ENCODE measurements at regions not wholly inside any gene's neighbourhood (a gene's known extent, or its start where the extent isn't known, plus 50 kb on each side); places are given as distances from the start of the nearest gene placed in this dataset.
"Not testable (repeated sequence)": the region's sequence is repeated elsewhere in the genome, so short reads cannot be mapped to it uniquely, and the experiment has no call there.

DNA sequence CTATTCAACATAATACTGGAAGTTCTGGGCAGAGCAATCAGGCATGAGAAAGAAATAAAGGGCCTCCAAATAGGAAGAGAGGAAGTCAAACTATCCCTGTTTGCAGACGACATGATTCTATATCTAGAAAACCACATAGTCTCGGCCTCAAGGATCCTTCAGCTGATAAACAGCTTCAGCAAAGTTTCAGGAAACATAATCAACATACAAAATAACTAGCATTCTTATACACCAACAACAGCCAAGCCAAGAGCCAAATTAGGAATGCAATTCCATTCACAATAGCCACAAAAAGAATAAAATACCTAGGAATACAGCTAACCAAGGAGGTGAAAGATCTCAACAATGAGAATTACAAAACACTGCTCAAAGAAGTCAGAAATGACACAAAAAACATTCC, 287.8 kb upstream of the NCAM1 start:
- H3K4me3 ChIP-seq (ENCODE audit: low read length); H3K36me3 ChIP-seq (ENCODE audit: control insufficient read depth, insufficient read depth, low read length, severe bottlenecking); H3K27me3 ChIP-seq (replicated peaks; ENCODE audit: control insufficient read depth, insufficient read depth, low read length); DNase-seq (ENCODE audit: low read depth); H3K4me1 ChIP-seq (ENCODE audit: control insufficient read depth, insufficient read depth, low read length); H3K9me3 ChIP-seq (ENCODE audit: control insufficient read depth, low read length); H3K9ac ChIP-seq (ENCODE audit: low read length): not testable (repeated sequence)

DNA sequence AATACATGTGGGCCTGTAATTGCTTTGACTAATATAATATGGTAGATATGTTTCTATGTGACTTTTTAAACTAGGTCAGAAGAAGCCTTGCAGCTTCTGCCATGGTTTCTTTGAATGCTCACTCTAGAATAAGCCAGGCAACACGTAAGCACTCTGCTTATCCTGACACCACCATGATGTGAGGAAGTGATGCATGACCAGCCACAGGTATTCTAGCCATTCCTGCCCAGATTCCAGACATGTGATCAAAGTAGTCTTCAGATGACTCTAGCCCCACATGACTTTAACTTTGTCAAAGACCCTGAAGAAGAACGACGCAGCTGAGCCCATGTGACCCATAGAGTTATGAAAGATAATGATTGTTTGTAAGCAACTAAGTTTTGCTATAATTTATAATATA, 276.1 kb upstream of the NCAM1 start:
- Histone ChIP-seq H3K4me3 (ENCODE audit: low read length) (no peak overlapping the region), H3K36me3 (ENCODE audit: control insufficient read depth, insufficient read depth, low read length, severe bottlenecking) (no peaks in the 10 kb centered on the region), H3K9me3 (ENCODE audit: control insufficient read depth, low read length) (no peaks in the 10 kb centered on the region), H3K27me3 (replicated peaks; ENCODE audit: control insufficient read depth, insufficient read depth, low read length) (no peaks in the 10 kb centered on the region), H3K9ac (ENCODE audit: low read length) (no peak overlapping the region), H3K4me1 (ENCODE audit: control insufficient read depth, insufficient read depth, low read length) (no peaks in the 10 kb centered on the region)
- no peak for DNase-seq (ENCODE audit: low read depth)

DNA sequence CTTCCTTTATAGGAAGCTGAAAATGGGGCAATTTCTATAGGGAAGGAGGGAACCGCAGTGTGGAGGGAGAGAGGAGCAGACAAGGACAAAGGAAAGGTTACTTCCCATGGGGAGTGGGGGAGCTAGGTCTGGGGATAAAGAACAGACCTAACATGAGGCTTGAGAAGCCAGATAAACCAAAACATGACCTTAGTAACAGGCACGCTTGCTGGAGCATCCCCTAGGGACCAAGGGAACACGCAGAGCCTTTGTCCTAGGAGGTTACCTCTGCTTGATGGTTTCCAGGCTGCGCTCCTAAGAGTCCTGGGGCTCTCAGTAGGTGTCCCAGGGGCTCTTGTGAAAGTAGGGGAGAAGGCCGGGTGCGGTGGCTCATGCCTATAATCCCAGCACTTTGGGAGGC, 271.4 kb upstream of the NCAM1 start:
- Histone ChIP-seq H3K4me3 (ENCODE audit: low read length) (no peak overlapping the region), H3K4me1 (ENCODE audit: control insufficient read depth, insufficient read depth, low read length) (no peaks in the 10 kb centered on the region), H3K9me3 (ENCODE audit: control insufficient read depth, low read length) (no peaks in the 10 kb centered on the region), H3K36me3 (ENCODE audit: control insufficient read depth, insufficient read depth, low read length, severe bottlenecking) (no peaks in the 10 kb centered on the region), H3K27me3 (replicated peaks; ENCODE audit: control insufficient read depth, insufficient read depth, low read length) (no peaks in the 10 kb centered on the region), H3K9ac (ENCODE audit: low read length) (no peak overlapping the region)
- no peak for DNase-seq (ENCODE audit: low read depth)

DNA sequence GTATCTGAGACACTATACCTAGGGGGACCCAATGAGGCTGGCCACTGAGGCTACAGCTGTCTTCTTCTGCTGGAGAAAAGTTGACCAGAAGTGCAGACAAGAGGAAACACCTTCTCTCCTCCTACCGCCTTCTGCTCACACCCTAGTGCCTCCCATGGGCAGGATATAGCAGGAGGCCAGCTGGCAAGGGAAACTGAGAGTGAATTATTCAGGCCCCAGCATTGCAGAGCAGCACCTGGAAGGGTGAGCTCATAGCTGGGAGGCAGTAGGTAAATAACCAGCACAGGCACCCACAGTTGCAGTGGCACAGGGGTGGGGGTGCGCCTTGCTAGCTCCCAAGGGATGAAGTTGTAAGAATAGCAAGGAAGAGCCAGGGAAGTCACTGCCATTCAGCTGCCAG, 267.4 kb upstream of the NCAM1 start:
- H3K9ac ChIP-seq (ENCODE audit: low read length) = no peak overlapping the region
- no peak overlapping the region for H3K4me3 ChIP-seq (ENCODE audit: low read length)
- H3K4me1 ChIP-seq (ENCODE audit: control insufficient read depth, insufficient read depth, low read length) = no peaks in the 10 kb centered on the region

DNA sequence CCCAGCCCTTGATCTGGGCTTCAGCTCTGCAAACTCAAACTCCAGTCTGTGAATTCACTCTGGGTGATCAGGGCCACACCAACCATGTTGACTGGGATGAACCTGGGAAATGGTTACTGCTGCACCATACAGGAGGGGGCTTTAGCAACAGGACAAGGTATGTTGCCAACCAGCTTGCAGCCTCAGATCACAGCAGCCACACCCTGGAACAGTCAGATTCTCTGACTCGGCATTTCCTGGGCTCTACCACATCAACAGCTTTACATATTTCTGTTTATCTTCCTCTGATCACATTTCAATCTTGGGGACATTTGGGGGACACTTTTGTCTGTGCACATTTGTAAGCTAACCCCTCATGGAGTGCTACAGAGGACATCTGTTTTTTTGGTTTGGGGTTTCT, 267.0 kb upstream of the NCAM1 start:
- Histone ChIP-seq H3K9me3 (ENCODE audit: control insufficient read depth, low read length) (no peaks in the 10 kb centered on the region), H3K36me3 (ENCODE audit: control insufficient read depth, insufficient read depth, low read length, severe bottlenecking) (no peaks in the 10 kb centered on the region)

More for the DNA sequence above, 267.4 kb upstream of the NCAM1 start:
- Histone ChIP-seq H3K9me3 (ENCODE audit: control insufficient read depth, low read length) (no peaks in the 10 kb centered on the region), H3K27me3 (replicated peaks; ENCODE audit: control insufficient read depth, insufficient read depth, low read length) (peaks cover 6% of the 10 kb centered on the region), H3K36me3 (ENCODE audit: control insufficient read depth, insufficient read depth, low read length, severe bottlenecking) (no peaks in the 10 kb centered on the region)
- DNase-seq (ENCODE audit: low read depth) = no peak

DNA sequence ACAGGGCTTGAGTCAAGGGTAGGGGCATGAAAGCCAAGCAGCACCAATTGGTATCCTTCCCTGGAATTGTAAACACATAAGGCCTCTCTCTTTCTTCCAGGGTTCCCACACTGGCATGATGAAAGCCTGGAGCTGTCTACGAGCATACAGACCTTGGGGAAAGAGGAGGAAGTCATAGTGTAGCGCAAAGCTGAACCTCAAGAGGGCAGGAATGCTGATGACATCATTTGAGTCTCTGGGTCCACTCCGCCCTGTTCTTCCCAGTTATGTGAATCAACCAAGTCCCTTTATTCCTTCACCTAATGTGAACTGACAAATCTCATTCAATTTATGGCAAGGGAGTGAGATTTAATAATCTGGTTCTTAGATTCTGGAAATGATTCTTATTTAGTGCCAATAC, 266.4 kb upstream of the NCAM1 start:
- no peak overlapping the region for H3K4me3 ChIP-seq (ENCODE audit: low read length)
- no peaks in the 10 kb centered on the region for H3K4me1 ChIP-seq (ENCODE audit: control insufficient read depth, insufficient read depth, low read length)
- no peaks in the 10 kb centered on the region for H3K9me3 ChIP-seq (ENCODE audit: control insufficient read depth, low read length)
- H3K36me3 ChIP-seq (ENCODE audit: control insufficient read depth, insufficient read depth, low read length, severe bottlenecking) = no peaks in the 10 kb centered on the region
- peaks cover 10% of the 10 kb centered on the region for H3K27me3 ChIP-seq (replicated peaks; ENCODE audit: control insufficient read depth, insufficient read depth, low read length)
- no peak for DNase-seq (ENCODE audit: low read depth)
- H3K9ac ChIP-seq (ENCODE audit: low read length) = no peak overlapping the region

More for the DNA sequence above, 267.0 kb upstream of the NCAM1 start:
- DNase-seq (ENCODE audit: low read depth) = no peak
- Histone ChIP-seq H3K4me1 (ENCODE audit: control insufficient read depth, insufficient read depth, low read length) (no peaks in the 10 kb centered on the region), H3K9ac (ENCODE audit: low read length) (no peak overlapping the region), H3K27me3 (replicated peaks; ENCODE audit: control insufficient read depth, insufficient read depth, low read length) (peaks cover 8% of the 10 kb centered on the region), H3K4me3 (ENCODE audit: low read length) (no peak overlapping the region)

DNA sequence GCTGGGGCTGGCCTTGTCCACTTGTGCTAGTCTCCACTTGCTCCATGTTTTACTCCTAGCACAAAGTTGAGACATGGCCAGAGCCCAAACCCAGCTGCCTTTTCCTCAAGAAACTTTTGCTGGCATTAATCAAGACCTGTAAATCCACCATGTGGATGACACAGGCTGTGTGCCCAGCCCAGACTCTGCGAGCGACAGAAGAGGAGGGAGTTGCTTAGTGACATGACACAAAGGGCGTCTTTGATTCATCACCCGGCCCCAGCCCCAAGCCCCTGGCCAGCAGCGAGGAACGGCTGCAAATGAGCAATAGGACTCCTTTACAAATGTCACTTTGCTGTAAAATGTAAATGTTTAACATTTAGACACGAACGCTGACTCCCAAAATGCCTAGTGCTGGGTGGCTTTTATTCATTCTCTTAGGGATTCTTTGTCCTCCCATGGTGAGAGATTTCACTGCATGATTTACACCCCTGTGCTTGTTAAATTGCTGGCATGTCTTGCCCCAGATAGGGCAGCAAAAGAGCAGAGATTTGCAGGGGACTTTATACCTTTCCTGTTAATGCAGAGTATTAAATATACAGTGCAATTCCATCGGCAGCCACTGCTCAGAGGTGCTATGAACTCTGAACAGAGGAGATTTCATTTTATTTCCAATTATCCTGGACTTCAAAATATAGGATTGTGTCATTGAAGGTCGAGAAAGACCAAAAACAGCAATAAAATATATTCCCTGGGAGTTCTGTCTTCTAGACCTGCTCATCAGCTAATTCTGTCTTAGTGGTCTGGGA, 263.6 kb upstream of the NCAM1 start:
- H3K27me3 ChIP-seq (replicated peaks; ENCODE audit: control insufficient read depth, insufficient read depth, low read length) = peaks cover 10% of the 10 kb centered on the region
- H3K9me3 ChIP-seq (ENCODE audit: control insufficient read depth, low read length) = no peaks in the 10 kb centered on the region
- no peak overlapping the region for H3K9ac ChIP-seq (ENCODE audit: low read length)
- H3K4me3 ChIP-seq (ENCODE audit: low read length) = no peak overlapping the region
- no peaks in the 10 kb centered on the region for H3K36me3 ChIP-seq (ENCODE audit: control insufficient read depth, insufficient read depth, low read length, severe bottlenecking)
- H3K4me1 ChIP-seq (ENCODE audit: control insufficient read depth, insufficient read depth, low read length) = no peaks in the 10 kb centered on the region
- DNase-seq (ENCODE audit: low read depth) = no peak

DNA sequence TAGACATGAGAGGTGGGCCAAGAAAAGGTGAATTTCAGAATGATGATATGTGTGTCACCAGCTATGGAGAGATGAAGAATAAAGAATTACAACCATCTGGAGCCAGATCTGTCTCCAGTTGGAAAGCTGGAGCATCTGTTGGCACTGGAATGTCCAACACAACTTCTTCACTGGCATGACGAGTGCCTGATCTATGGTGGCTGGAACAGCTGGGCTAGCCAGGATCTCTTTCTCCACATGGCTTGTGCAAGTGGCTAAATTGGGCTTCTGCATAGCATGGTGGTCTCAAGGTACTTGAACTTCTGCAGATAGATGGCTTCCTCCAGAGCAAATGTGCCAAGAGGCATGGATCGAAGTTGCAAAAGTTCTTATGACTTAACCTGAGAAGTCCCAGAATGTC, 256.1 kb upstream of the NCAM1 start:
- no peak overlapping the region for H3K4me3 ChIP-seq (ENCODE audit: low read length)
- no peaks in the 10 kb centered on the region for H3K4me1 ChIP-seq (ENCODE audit: control insufficient read depth, insufficient read depth, low read length)
- no peaks in the 10 kb centered on the region for H3K36me3 ChIP-seq (ENCODE audit: control insufficient read depth, insufficient read depth, low read length, severe bottlenecking)
- H3K9ac ChIP-seq (ENCODE audit: low read length) = no peak overlapping the region
- peaks cover 9% of the 10 kb centered on the region for H3K27me3 ChIP-seq (replicated peaks; ENCODE audit: control insufficient read depth, insufficient read depth, low read length)
- no peak for DNase-seq (ENCODE audit: low read depth)
- H3K9me3 ChIP-seq (ENCODE audit: control insufficient read depth, low read length) = peaks cover 18% of the 10 kb centered on the region

DNA sequence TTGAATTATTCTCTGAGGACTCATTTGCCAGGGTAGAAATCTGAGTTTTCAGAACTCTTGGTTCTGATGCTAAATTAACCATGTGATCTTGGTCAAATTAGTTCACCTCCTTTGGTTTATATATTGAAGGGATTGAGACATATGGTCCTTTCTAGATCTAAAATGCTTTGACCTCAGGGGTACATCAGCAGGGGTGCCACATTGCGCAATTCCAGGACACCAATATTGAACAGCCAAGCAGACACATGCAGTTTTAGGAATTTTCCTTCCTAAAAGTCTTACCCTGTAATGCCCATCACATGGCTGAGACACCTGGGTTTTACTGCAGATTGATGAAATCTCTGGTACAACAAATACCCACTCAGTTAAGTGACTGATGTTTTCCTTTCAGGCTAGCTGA, 254.4 kb upstream of the NCAM1 start:
- Histone ChIP-seq H3K4me1 (ENCODE audit: control insufficient read depth, insufficient read depth, low read length) (no peaks in the 10 kb centered on the region), H3K4me3 (ENCODE audit: low read length) (no peak overlapping the region), H3K27me3 (replicated peaks; ENCODE audit: control insufficient read depth, insufficient read depth, low read length) (peaks cover 9% of the 10 kb centered on the region), H3K36me3 (ENCODE audit: control insufficient read depth, insufficient read depth, low read length, severe bottlenecking) (no peaks in the 10 kb centered on the region), H3K9me3 (ENCODE audit: control insufficient read depth, low read length) (peaks cover 18% of the 10 kb centered on the region), H3K9ac (ENCODE audit: low read length) (no peak overlapping the region)
- DNase-seq (ENCODE audit: low read depth) = no peak

DNA sequence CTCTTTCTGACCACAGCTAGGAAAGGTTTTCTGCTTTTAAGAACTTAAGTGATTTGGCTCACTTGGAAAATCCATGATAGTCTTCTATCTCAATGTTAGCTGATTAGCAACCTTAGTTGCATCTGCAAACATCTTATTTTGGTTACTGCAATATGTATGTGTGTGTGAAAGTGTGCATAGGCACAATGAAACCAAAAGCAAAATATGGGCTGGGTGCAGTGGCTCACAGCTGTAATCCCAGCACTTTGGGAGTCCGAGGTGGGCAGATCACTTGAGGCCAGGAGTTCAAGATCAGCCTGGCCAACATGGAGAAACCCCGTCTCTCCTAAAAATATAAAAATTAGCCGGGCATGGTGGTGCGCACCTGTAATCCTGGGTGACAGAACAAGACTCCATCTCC, 246.9 kb upstream of the NCAM1 start:
- not testable (repeated sequence) for DNase-seq (ENCODE audit: low read depth); H3K27me3 ChIP-seq (replicated peaks; ENCODE audit: control insufficient read depth, insufficient read depth, low read length); H3K9me3 ChIP-seq (ENCODE audit: control insufficient read depth, low read length); H3K9ac ChIP-seq (ENCODE audit: low read length); H3K4me3 ChIP-seq (ENCODE audit: low read length); H3K4me1 ChIP-seq (ENCODE audit: control insufficient read depth, insufficient read depth, low read length); H3K36me3 ChIP-seq (ENCODE audit: control insufficient read depth, insufficient read depth, low read length, severe bottlenecking)

DNA sequence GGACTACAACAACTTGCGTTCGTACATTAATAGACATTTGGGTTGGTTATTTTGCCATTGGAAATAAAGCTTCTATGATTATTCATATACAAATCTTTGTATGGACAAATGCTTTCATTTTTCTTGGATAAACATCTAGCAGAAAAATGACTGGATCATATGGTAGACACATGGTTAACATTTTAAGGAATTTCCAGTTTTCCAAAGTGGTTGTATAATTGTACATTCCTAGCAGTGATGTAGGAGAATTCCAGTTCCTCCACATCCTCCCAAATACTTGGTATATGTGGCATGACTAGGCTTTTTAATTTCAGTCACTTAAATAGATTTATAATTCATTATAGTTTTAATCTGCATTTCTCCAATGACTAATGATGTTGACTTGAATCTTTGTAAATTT, 246.2 kb upstream of the NCAM1 start:
- DNase-seq (ENCODE audit: low read depth) = no peak
- Histone ChIP-seq H3K27me3 (replicated peaks; ENCODE audit: control insufficient read depth, insufficient read depth, low read length) (no peaks in the 10 kb centered on the region), H3K4me1 (ENCODE audit: control insufficient read depth, insufficient read depth, low read length) (no peaks in the 10 kb centered on the region), H3K9me3 (ENCODE audit: control insufficient read depth, low read length) (no peaks in the 10 kb centered on the region), H3K36me3 (ENCODE audit: control insufficient read depth, insufficient read depth, low read length, severe bottlenecking) (no peaks in the 10 kb centered on the region), H3K9ac (ENCODE audit: low read length) (no peak overlapping the region), H3K4me3 (ENCODE audit: low read length) (no peak overlapping the region)

DNA sequence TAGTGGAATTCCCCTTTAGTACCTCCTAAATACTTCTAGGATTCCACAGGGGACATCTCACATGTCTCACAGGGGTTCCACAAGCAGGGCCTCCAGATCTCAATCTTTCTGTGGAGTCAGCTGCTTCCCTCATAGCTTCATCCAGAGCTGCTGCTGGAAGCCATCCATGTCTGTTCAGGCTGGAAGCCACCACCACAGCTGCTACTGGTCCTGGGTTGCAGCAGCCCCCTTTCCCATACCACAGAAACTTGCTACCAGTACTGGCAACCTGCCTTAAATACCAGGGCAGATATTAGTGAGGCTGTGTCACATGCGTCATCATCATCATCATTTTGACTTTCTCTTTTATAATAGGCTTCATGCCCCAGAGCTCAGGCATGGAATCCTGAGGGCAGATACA, 242.7 kb upstream of the NCAM1 start:
- Histone ChIP-seq H3K9ac (ENCODE audit: low read length) (no peak overlapping the region), H3K9me3 (ENCODE audit: control insufficient read depth, low read length) (no peaks in the 10 kb centered on the region), H3K36me3 (ENCODE audit: control insufficient read depth, insufficient read depth, low read length, severe bottlenecking) (no peaks in the 10 kb centered on the region), H3K4me1 (ENCODE audit: control insufficient read depth, insufficient read depth, low read length) (no peaks in the 10 kb centered on the region), H3K4me3 (ENCODE audit: low read length) (no peak overlapping the region), H3K27me3 (replicated peaks; ENCODE audit: control insufficient read depth, insufficient read depth, low read length) (peaks cover 24% of the 10 kb centered on the region)
- no peak for DNase-seq (ENCODE audit: low read depth)

Measured in adipocyte (in vitro differentiated cells).